ENCODE measurements at regions not wholly inside any gene's neighbourhood (a gene's known extent, or its start where the extent isn't known, plus 50 kb on each side); places are given as distances from the start of the nearest gene placed in this dataset.

GRCh38 chr6:94052749-94053148 lies 633.4 kb upstream of the EPHA7 start:
- DNase-seq (ENCODE audit: low read depth), result no peak
- TF ChIP-seq CTCF (IDR thresholded peaks at IDR 0.05; ENCODE audit: low read depth, low read length, missing control alignments), result no peak
- no peak overlapping the region for H3K4me3 ChIP-seq (ENCODE audit: low read depth, low read length)

GRCh38 chr6:94050515-94050914 lies 631.2 kb upstream of the EPHA7 start:
- TF ChIP-seq CTCF (IDR thresholded peaks at IDR 0.05; ENCODE audit: low read depth, low read length, missing control alignments), result no peak
- H3K4me3 ChIP-seq (ENCODE audit: low read depth, low read length), result no peak overlapping the region
- no peak for DNase-seq (ENCODE audit: low read depth)

GRCh38 chr6:94049001-94049400 lies 629.6 kb upstream of the EPHA7 start:
- no peak for DNase-seq (ENCODE audit: low read depth)
- no peak overlapping the region for H3K4me3 ChIP-seq (ENCODE audit: low read depth, low read length)
- TF ChIP-seq CTCF (IDR thresholded peaks at IDR 0.05; ENCODE audit: low read depth, low read length, missing control alignments), result no peak

GRCh38 chr6:94045099-94045829 lies 625.9 kb upstream of the EPHA7 start:
- TF ChIP-seq CTCF (IDR thresholded peaks at IDR 0.05; ENCODE audit: low read depth, low read length, missing control alignments), result no peak
- H3K4me3 ChIP-seq (ENCODE audit: low read depth, low read length), result no peak overlapping the region
- DNase-seq (ENCODE audit: low read depth), result no peak

GRCh38 chr6:94041945-94042709 lies 622.8 kb upstream of the EPHA7 start:
- TF ChIP-seq CTCF (IDR thresholded peaks at IDR 0.05; ENCODE audit: low read depth, low read length, missing control alignments), result no peak
- no peak overlapping the region for H3K4me3 ChIP-seq (ENCODE audit: low read depth, low read length)

GRCh38 chr6:94036024-94036423 lies 616.7 kb upstream of the EPHA7 start:
- no peak for DNase-seq (ENCODE audit: low read depth)
- TF ChIP-seq CTCF (IDR thresholded peaks at IDR 0.05; ENCODE audit: low read depth, low read length, missing control alignments), result no peak
- no peak overlapping the region for H3K4me3 ChIP-seq (ENCODE audit: low read depth, low read length)

More at GRCh38 chr6:94041945-94042709, 622.8 kb upstream of the EPHA7 start:
- DNase-seq (ENCODE audit: low read depth), result no peak

All from GM12864 (cell line).